DND-41 (cell line): ENCODE measurements at regions not wholly inside any gene's neighbourhood (a gene's known extent, or its start where the extent isn't known, plus 50 kb on each side); places are given as distances from the start of the nearest gene placed in this dataset.

Source experiments
- ATAC-seq: fragments of 200-7000 bp; cut with Tn5 transposase; 3 replicates; pipeline ENCODE4 v1.9.1; 2021; ENCODE audit warnings: low read depth; ENCODE audit not compliant: insufficient read depth
- DNase-seq: peaks from one replicate; pipeline ENCODE4 v3.0.0-alpha.2; 2020
- H2AFZ ChIP-seq: 2 replicates; pipeline ENCODE4 v1.6.0; 2012; ENCODE audit warnings: low read depth, low read length
- H3K27ac ChIP-seq: 2 replicates; pipeline ENCODE4 v1.5.1; 2012; ENCODE audit warnings: low read length, inconsistent platforms
- H3K27me3 ChIP-seq: fragments of 200-600 bp; sonication (generic); 2 replicates; pipeline ENCODE4 v1.6.0; 2012; ENCODE audit warnings: low read length, mild to moderate bottlenecking, inconsistent platforms; ENCODE audit not compliant: insufficient read depth, poor library complexity
- H3K36me3 ChIP-seq: 2 replicates; pipeline ENCODE4 v1.5.1; 2012; ENCODE audit warnings: low read length, inconsistent platforms; ENCODE audit not compliant: insufficient read depth
- H3K4me1 ChIP-seq: 2 replicates; pipeline ENCODE4 v1.5.1; 2012; ENCODE audit warnings: mild to moderate bottlenecking, low read length; ENCODE audit not compliant: insufficient read depth
- H3K4me2 ChIP-seq: 2 replicates; pipeline ENCODE4 v1.6.0; 2012; ENCODE audit warnings: mild to moderate bottlenecking, moderate library complexity, low read length, inconsistent platforms; ENCODE audit not compliant: insufficient read depth
- H3K4me3 ChIP-seq, 2 experiments: fragments of 200-600 bp in 1 of 2; shearing (Covaris generic) in 1 of 2; 2 replicates each; pipeline ENCODE4 v1.5.1; 2012 to 2016; ENCODE audit warnings: inconsistent platforms in 2 of 2, low read length in 2 of 2, mild to moderate bottlenecking in 2 of 2, low read depth in 1 of 2, moderate library complexity in 1 of 2
- H3K79me2 ChIP-seq: 2 replicates; pipeline ENCODE4 v1.6.0; 2012; ENCODE audit warnings: low read length, inconsistent platforms; ENCODE audit not compliant: insufficient read depth
- H3K9ac ChIP-seq: 2 replicates; pipeline ENCODE4 v1.6.0; 2012; ENCODE audit warnings: low read depth, mild to moderate bottlenecking, inconsistent platforms, low read length, moderate library complexity
- H3K9me3 ChIP-seq: 2 replicates; pipeline ENCODE4 v1.5.1; 2012; ENCODE audit warnings: low read length, moderate library complexity, mild to moderate bottlenecking, inconsistent platforms; ENCODE audit not compliant: insufficient read depth, severe bottlenecking
- H4K20me1 ChIP-seq: 2 replicates; pipeline ENCODE4 v1.6.0; 2012; ENCODE audit warnings: low read length; ENCODE audit not compliant: insufficient read depth
- CTCF ChIP-seq: IDR thresholded peaks from 2 replicates; pipeline ENCODE4 v1.5.1; 2012; ENCODE audit warnings: borderline replicate concordance, low read length, moderate library complexity, mild to moderate bottlenecking; ENCODE audit not compliant: poor library complexity, severe bottlenecking; ENCODE audit errors: extremely low read depth
- EZH2 ChIP-seq: IDR thresholded peaks from 3 replicates; pipeline ENCODE4 v1.6.1; 2012; ENCODE audit warnings: borderline replicate concordance, low read depth, mild to moderate bottlenecking, moderate library complexity, low read length, inconsistent platforms; ENCODE audit not compliant: severe bottlenecking

GRCh38 chr4:163966612-163967011 is 472.1 kb downstream of the TMA16 start:
- Histone ChIP-seq H3K9ac (no peak overlapping the region), H3K27ac (no peak overlapping the region), H4K20me1 (no peaks in the 10 kb centered on the region), H3K79me2 (no peaks in the 10 kb centered on the region), H3K4me3 (no peak overlapping the region), H3K27me3 (no peaks in the 10 kb centered on the region), H3K4me2 (no peak overlapping the region), H3K36me3 (no peaks in the 10 kb centered on the region), H3K9me3 (no peaks in the 10 kb centered on the region), H2AFZ (no peak overlapping the region), H3K4me1 (no peaks in the 10 kb centered on the region)
- TF ChIP-seq EZH2 (no peak), CTCF (no peak)
- DNase-seq, result no peak
- ATAC-seq, result no peak

GRCh38 chr4:163967263-163967662 is 472.8 kb downstream of the TMA16 start:
- Histone ChIP-seq H4K20me1 (no peaks in the 10 kb centered on the region), H3K4me2 (no peak overlapping the region), H3K79me2 (no peaks in the 10 kb centered on the region), H3K9me3 (no peaks in the 10 kb centered on the region), H3K9ac (no peak overlapping the region), H3K4me3 (no peak overlapping the region), H3K4me1 (no peaks in the 10 kb centered on the region), H3K27ac (no peak overlapping the region), H2AFZ (no peak overlapping the region), H3K36me3 (no peaks in the 10 kb centered on the region), H3K27me3 (no peaks in the 10 kb centered on the region)
- no peak for DNase-seq
- ATAC-seq, result no peak
- TF ChIP-seq CTCF (no peak), EZH2 (no peak)

GRCh38 chr4:163967710-163968109 is 473.2 kb downstream of the TMA16 start:
- no peak for DNase-seq
- H3K79me2 ChIP-seq, result no peaks in the 10 kb centered on the region
- no peak overlapping the region for H3K4me3 ChIP-seq
- H3K9me3 ChIP-seq, result no peaks in the 10 kb centered on the region
- TF ChIP-seq EZH2 (no peak), CTCF (no peak)
- no peaks in the 10 kb centered on the region for H4K20me1 ChIP-seq
- no peaks in the 10 kb centered on the region for H3K27me3 ChIP-seq
- H3K4me1 ChIP-seq, result no peaks in the 10 kb centered on the region
- no peaks in the 10 kb centered on the region for H3K36me3 ChIP-seq
- H2AFZ ChIP-seq, result no peak overlapping the region
- H3K9ac ChIP-seq, result no peak overlapping the region
- H3K27ac ChIP-seq, result no peak overlapping the region
- no peak for ATAC-seq
- no peak overlapping the region for H3K4me2 ChIP-seq

GRCh38 chr4:163969291-163969690 is 474.8 kb downstream of the TMA16 start:
- Histone ChIP-seq H4K20me1 (no peaks in the 10 kb centered on the region), H3K4me1 (no peaks in the 10 kb centered on the region), H3K36me3 (no peaks in the 10 kb centered on the region), H2AFZ (no peak overlapping the region), H3K4me2 (no peak overlapping the region), H3K9me3 (no peaks in the 10 kb centered on the region), H3K27ac (no peak overlapping the region), H3K79me2 (no peaks in the 10 kb centered on the region), H3K4me3 (no peak overlapping the region), H3K9ac (no peak overlapping the region), H3K27me3 (no peaks in the 10 kb centered on the region)
- no peak for ATAC-seq
- TF ChIP-seq CTCF (no peak), EZH2 (no peak)
- DNase-seq, result no peak
